DOHH2 (cell line): ENCODE measurements at regions not wholly inside any gene's neighbourhood (a gene's known extent, or its start where the extent isn't known, plus 50 kb on each side); places are given as distances from the start of the nearest gene placed in this dataset.

ENCODE experiments used
- EZH2phosphoT487 ChIP-seq: fragments of 200-600 bp; sonication (generic); IDR thresholded peaks from 2 replicates; pipeline ENCODE4 v1.6.1; 2017; ENCODE audit warnings: borderline replicate concordance, mild to moderate bottlenecking, antibody characterized with exemption, low read length, moderate library complexity, mixed read lengths
- TF ChIP-seq, protein P1 (sequence below): fragments of 200-600 bp; sonication (generic); IDR thresholded peaks from one replicate; pipeline ENCODE4 v1.5.1; 2014; ENCODE audit warnings: antibody characterized with exemption, mild to moderate bottlenecking, low read depth, low read length; ENCODE audit not compliant: poor library complexity, severe bottlenecking

DNA sequence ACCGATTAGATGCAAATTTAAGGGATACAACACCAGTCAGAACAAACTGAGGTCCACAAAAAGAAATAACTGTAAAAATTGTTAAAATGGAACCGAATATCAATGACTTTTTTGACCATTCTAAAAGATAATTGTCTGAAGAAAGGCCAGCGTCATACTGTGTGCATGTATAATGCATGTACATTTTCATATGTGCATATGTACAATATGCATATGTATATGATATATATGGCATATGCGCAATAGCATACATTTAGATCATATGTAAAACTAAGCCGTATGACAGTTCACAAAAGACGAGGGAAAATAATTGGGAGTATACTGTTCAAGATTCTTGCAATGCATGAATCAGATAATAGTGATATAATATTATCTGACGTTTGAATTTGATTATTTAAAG lies 475.8 kb upstream of the TMEM132C start:
- TF ChIP-seq, protein P1, sequence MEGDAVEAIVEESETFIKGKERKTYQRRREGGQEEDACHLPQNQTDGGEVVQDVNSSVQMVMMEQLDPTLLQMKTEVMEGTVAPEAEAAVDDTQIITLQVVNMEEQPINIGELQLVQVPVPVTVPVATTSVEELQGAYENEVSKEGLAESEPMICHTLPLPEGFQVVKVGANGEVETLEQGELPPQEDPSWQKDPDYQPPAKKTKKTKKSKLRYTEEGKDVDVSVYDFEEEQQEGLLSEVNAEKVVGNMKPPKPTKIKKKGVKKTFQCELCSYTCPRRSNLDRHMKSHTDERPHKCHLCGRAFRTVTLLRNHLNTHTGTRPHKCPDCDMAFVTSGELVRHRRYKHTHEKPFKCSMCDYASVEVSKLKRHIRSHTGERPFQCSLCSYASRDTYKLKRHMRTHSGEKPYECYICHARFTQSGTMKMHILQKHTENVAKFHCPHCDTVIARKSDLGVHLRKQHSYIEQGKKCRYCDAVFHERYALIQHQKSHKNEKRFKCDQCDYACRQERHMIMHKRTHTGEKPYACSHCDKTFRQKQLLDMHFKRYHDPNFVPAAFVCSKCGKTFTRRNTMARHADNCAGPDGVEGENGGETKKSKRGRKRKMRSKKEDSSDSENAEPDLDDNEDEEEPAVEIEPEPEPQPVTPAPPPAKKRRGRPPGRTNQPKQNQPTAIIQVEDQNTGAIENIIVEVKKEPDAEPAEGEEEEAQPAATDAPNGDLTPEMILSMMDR = no peak
- TF ChIP-seq EZH2phosphoT487 = no peak
